ENCODE measurements at regions not wholly inside any gene's neighbourhood (a gene's known extent, or its start where the extent isn't known, plus 50 kb on each side); places are given as distances from the start of the nearest gene placed in this dataset.

DNA sequence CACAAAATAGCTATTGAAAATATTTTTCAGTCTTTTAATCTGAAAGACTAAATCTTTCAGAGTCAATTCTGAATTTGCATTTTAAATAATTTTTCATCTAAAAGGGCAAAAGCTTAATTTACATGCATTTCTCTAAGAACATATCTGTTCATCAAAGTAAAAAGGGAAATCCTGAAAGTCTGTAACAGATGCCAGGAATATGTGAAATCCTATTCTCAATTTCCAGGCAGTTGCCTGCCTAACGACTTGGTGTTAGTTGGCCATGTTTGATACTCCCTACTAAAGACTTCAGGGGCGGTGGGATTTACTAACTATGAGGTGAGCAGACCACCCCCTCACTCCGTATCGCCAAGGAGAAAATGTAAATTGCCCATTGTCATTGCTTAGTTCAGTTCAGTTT, 136.8 kb downstream of the KIT start:
- no peak for TF ChIP-seq POLR2A (IDR thresholded peaks at IDR 0.05)
- TF ChIP-seq, protein P1, sequence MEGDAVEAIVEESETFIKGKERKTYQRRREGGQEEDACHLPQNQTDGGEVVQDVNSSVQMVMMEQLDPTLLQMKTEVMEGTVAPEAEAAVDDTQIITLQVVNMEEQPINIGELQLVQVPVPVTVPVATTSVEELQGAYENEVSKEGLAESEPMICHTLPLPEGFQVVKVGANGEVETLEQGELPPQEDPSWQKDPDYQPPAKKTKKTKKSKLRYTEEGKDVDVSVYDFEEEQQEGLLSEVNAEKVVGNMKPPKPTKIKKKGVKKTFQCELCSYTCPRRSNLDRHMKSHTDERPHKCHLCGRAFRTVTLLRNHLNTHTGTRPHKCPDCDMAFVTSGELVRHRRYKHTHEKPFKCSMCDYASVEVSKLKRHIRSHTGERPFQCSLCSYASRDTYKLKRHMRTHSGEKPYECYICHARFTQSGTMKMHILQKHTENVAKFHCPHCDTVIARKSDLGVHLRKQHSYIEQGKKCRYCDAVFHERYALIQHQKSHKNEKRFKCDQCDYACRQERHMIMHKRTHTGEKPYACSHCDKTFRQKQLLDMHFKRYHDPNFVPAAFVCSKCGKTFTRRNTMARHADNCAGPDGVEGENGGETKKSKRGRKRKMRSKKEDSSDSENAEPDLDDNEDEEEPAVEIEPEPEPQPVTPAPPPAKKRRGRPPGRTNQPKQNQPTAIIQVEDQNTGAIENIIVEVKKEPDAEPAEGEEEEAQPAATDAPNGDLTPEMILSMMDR (IDR thresholded peaks at IDR 0.05) = no peak
